GM23338 (cell line): ENCODE measurements at regions not wholly inside any gene's neighbourhood (a gene's known extent, or its start where the extent isn't known, plus 50 kb on each side); places are given as distances from the start of the nearest gene placed in this dataset.

Experiments used
- ATAC-seq: fragments of 200-7000 bp; cut with Tn5 transposase; 3 replicates; pipeline ENCODE4 v1.9.1; 2020
- DNase-seq: peaks from one replicate; pipeline ENCODE4 v3.0.0-alpha.2; 2015; ENCODE audit warnings: low spot score
- H2AFZ ChIP-seq: fragments of 200-600 bp; sonication (generic); 2 replicates; pipeline ENCODE4 v1.8.0; 2016; ENCODE audit warnings: antibody characterized with exemption, mild to moderate bottlenecking, moderate library complexity
- H3F3A ChIP-seq: fragments of 200-600 bp; sonication (generic); replicated peaks from 2 replicates; pipeline ENCODE4 v1.8.0; 2017; ENCODE audit warnings: antibody characterized with exemption, mixed run types, low read depth
- H3K27ac ChIP-seq: fragments of 200-600 bp; sonication (generic); 2 replicates; pipeline ENCODE4 v1.6.1; 2016; ENCODE audit warnings: low read depth
- H3K27me3 ChIP-seq: fragments of 200-600 bp; sonication (generic); 2 replicates; pipeline ENCODE4 v1.8.0; 2016; ENCODE audit warnings: mild to moderate bottlenecking, mixed run types, moderate library complexity; ENCODE audit not compliant: insufficient read depth
- H3K36me3 ChIP-seq: fragments of 200-600 bp; sonication (generic); 2 replicates; pipeline ENCODE4 v1.8.0; 2016; ENCODE audit warnings: mild to moderate bottlenecking; ENCODE audit not compliant: insufficient read depth
- H3K4me1 ChIP-seq: fragments of 200-600 bp; sonication (generic); 2 replicates; pipeline ENCODE4 v1.8.0; 2016; ENCODE audit warnings: mild to moderate bottlenecking, moderate library complexity; ENCODE audit not compliant: insufficient read depth
- H3K4me2 ChIP-seq: fragments of 200-600 bp; sonication (generic); 2 replicates; pipeline ENCODE4 v1.7.1; 2017; ENCODE audit warnings: mixed run types
- H3K4me3 ChIP-seq: fragments of 200-600 bp; sonication (generic); 2 replicates; pipeline ENCODE4 v1.6.1; 2016; ENCODE audit warnings: mixed run types
- H3K79me2 ChIP-seq: fragments of 200-600 bp; sonication (generic); replicated peaks from 2 replicates; pipeline ENCODE4 v1.8.0; 2017; ENCODE audit warnings: mild to moderate bottlenecking; ENCODE audit not compliant: insufficient read depth
- H3K9me2 ChIP-seq: fragments of 200-600 bp; sonication (generic); 2 replicates; pipeline ENCODE4 v1.8.0; 2017; ENCODE audit not compliant: insufficient read depth
- H4K20me1 ChIP-seq: fragments of 200-600 bp; sonication (generic); replicated peaks from 2 replicates; pipeline ENCODE4 v1.8.0; 2017; ENCODE audit warnings: mild to moderate bottlenecking; ENCODE audit not compliant: insufficient read depth
- H3K27ac Mint-ChIP-seq: 2 replicates; pipeline ENCODE4 v1.8.0; 2020; ENCODE audit warnings: inconsistent platforms, mild to moderate bottlenecking, moderate library complexity, mixed read lengths
- H3K27me3 Mint-ChIP-seq: 3 replicates; pipeline ENCODE4 v1.8.0; 2022; ENCODE audit warnings: low read depth, mild to moderate bottlenecking, moderate library complexity, mixed read lengths, inconsistent platforms; ENCODE audit not compliant: insufficient read depth, poor library complexity
- H3K36me3 Mint-ChIP-seq: 3 replicates; pipeline ENCODE4 v1.8.0; 2021; ENCODE audit warnings: low read depth, mild to moderate bottlenecking, inconsistent platforms, moderate library complexity, mixed read lengths
- H3K4me1 Mint-ChIP-seq: 3 replicates; pipeline ENCODE4 v1.8.0; 2020; ENCODE audit warnings: mild to moderate bottlenecking, inconsistent platforms, mixed read lengths
- H3K4me3 Mint-ChIP-seq: 3 replicates; pipeline ENCODE4 v1.8.0; 2021; ENCODE audit warnings: moderate library complexity, mild to moderate bottlenecking, inconsistent platforms, mixed read lengths
- H3K9me3 Mint-ChIP-seq: 3 replicates; pipeline ENCODE4 v1.8.0; 2020; ENCODE audit warnings: moderate library complexity, mild to moderate bottlenecking, inconsistent platforms, mixed read lengths
- EZH2 ChIP-seq: fragments of 200-600 bp; sonication (generic); IDR thresholded peaks from one replicate; pipeline ENCODE4 v1.8.0; 2017; ENCODE audit warnings: antibody characterized with exemption, mild to moderate bottlenecking, low read depth; ENCODE audit not compliant: unreplicated experiment
- EZH2phosphoT487 ChIP-seq: fragments of 200-600 bp; sonication (generic); IDR thresholded peaks from one replicate; pipeline ENCODE4 v1.8.1; 2018; ENCODE audit warnings: antibody characterized with exemption; ENCODE audit not compliant: unreplicated experiment
- JUNB ChIP-seq: IDR thresholded peaks from one replicate; pipeline ENCODE4 v1.6.1; 2016; ENCODE audit warnings: antibody characterized with exemption; ENCODE audit not compliant: unreplicated experiment
- NANOG ChIP-seq: IDR thresholded peaks from 2 replicates; pipeline ENCODE4 v1.6.1; 2016; ENCODE audit warnings: antibody characterized with exemption, borderline replicate concordance
- TF ChIP-seq, protein P1 (sequence below): fragments of 250-450 bp; sonication (Bioruptor Pico); IDR thresholded peaks from 2 replicates; pipeline ENCODE4 v1.5.0; 2020; ENCODE audit warnings: mild to moderate bottlenecking, moderate library complexity
- TF ChIP-seq, protein P2 (sequence below), 2 experiments: fragments of 200-600 bp in 1 of 2; sonication (generic) in 1 of 2; conservative IDR thresholded peaks; 2 replicates each; pipeline versions ENCODE4 v1.5.1 to v1.6.1; 2016 to 2017; ENCODE audit warnings: antibody characterized with exemption in 2 of 2, low read depth in 2 of 2, mild to moderate bottlenecking in 2 of 2, moderate library complexity in 1 of 2

DNA sequence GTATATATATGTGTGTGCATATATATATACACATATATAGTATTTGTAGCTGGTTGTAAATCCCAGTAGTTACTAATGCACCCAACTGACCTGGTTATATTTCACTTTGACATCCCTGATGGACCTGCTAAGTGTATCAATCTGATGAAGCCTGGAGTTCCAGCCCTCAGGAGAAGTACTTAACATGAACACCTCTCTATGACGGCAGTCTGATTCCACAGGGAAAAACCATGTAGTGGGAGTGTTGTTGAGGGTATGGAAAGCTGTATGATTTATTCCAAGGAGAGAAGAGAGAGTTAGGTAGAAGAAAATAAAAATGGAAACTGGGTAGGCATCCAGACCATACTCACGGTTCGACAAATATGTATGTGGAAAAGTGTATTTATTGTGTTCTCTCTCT, 531.2 kb upstream of the SEMA6D start:
- Histone ChIP-seq H3K79me2 (no peaks in the 10 kb centered on the region), H3K4me2 (no peak overlapping the region), H3K27ac (no peak overlapping the region), H3K36me3 (no peaks in the 10 kb centered on the region), H3F3A (no peaks in the 10 kb centered on the region), H3K27me3 (peaks cover 95% of the 10 kb centered on the region), H3K4me3 (no peak overlapping the region), H3K4me1 (peaks cover 65% of the 10 kb centered on the region), H3K9me2 (no peaks in the 10 kb centered on the region), H2AFZ (no peak overlapping the region), H4K20me1 (no peaks in the 10 kb centered on the region)
- H3K36me3 Mint-ChIP-seq, result no peaks in the 10 kb centered on the region; the same call in 1 of the 3 replicates
- H3K27me3 Mint-ChIP-seq, result peaks cover 60% of the 10 kb centered on the region
- H3K4me1 Mint-ChIP-seq, result peaks cover 36% of the 10 kb centered on the region
- no peak for ATAC-seq
- no peak for DNase-seq
- H3K27ac Mint-ChIP-seq, result no peak overlapping the region
- TF ChIP-seq, protein P1, sequence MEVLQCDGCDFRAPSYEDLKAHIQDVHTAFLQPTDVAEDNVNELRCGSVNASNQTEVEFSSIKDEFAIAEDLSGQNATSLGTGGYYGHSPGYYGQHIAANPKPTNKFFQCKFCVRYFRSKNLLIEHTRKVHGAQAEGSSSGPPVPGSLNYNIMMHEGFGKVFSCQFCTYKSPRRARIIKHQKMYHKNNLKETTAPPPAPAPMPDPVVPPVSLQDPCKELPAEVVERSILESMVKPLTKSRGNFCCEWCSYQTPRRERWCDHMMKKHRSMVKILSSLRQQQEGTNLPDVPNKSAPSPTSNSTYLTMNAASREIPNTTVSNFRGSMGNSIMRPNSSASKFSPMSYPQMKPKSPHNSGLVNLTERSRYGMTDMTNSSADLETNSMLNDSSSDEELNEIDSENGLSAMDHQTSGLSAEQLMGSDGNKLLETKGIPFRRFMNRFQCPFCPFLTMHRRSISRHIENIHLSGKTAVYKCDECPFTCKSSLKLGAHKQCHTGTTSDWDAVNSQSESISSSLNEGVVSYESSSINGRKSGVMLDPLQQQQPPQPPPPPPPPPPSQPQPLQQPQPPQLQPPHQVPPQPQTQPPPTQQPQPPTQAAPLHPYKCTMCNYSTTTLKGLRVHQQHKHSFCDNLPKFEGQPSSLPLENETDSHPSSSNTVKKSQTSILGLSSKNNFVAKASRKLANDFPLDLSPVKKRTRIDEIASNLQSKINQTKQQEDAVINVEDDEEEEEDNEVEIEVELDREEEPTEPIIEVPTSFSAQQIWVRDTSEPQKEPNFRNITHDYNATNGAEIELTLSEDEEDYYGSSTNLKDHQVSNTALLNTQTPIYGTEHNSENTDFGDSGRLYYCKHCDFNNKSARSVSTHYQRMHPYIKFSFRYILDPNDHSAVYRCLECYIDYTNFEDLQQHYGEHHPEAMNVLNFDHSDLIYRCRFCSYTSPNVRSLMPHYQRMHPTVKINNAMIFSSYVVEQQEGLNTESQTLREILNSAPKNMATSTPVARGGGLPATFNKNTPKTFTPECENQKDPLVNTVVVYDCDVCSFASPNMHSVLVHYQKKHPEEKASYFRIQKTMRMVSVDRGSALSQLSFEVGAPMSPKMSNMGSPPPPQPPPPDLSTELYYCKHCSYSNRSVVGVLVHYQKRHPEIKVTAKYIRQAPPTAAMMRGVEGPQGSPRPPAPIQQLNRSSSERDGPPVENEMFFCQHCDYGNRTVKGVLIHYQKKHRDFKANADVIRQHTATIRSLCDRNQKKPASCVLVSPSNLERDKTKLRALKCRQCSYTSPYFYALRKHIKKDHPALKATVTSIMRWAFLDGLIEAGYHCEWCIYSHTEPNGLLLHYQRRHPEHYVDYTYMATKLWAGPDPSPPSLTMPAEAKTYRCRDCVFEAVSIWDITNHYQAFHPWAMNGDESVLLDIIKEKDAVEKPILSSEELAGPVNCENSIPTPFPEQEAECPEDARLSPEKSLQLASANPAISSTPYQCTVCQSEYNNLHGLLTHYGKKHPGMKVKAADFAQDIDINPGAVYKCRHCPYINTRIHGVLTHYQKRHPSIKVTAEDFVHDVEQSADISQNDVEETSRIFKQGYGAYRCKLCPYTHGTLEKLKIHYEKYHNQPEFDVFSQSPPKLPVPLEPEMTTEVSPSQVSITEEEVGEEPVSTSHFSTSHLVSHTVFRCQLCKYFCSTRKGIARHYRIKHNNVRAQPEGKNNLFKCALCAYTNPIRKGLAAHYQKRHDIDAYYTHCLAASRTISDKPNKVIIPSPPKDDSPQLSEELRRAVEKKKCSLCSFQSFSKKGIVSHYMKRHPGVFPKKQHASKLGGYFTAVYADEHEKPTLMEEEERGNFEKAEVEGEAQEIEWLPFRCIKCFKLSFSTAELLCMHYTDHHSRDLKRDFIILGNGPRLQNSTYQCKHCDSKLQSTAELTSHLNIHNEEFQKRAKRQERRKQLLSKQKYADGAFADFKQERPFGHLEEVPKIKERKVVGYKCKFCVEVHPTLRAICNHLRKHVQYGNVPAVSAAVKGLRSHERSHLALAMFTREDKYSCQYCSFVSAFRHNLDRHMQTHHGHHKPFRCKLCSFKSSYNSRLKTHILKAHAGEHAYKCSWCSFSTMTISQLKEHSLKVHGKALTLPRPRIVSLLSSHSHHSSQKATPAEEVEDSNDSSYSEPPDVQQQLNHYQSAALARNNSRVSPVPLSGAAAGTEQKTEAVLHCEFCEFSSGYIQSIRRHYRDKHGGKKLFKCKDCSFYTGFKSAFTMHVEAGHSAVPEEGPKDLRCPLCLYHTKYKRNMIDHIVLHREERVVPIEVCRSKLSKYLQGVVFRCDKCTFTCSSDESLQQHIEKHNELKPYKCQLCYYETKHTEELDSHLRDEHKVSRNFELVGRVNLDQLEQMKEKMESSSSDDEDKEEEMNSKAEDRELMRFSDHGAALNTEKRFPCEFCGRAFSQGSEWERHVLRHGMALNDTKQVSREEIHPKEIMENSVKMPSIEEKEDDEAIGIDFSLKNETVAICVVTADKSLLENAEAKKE (CRISPR knock-in tag), result no peak
- no peak for TF ChIP-seq JUNB
- TF ChIP-seq EZH2phosphoT487, result no peak
- TF ChIP-seq NANOG, result no peak
- TF ChIP-seq, protein P2, sequence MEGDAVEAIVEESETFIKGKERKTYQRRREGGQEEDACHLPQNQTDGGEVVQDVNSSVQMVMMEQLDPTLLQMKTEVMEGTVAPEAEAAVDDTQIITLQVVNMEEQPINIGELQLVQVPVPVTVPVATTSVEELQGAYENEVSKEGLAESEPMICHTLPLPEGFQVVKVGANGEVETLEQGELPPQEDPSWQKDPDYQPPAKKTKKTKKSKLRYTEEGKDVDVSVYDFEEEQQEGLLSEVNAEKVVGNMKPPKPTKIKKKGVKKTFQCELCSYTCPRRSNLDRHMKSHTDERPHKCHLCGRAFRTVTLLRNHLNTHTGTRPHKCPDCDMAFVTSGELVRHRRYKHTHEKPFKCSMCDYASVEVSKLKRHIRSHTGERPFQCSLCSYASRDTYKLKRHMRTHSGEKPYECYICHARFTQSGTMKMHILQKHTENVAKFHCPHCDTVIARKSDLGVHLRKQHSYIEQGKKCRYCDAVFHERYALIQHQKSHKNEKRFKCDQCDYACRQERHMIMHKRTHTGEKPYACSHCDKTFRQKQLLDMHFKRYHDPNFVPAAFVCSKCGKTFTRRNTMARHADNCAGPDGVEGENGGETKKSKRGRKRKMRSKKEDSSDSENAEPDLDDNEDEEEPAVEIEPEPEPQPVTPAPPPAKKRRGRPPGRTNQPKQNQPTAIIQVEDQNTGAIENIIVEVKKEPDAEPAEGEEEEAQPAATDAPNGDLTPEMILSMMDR (conservative IDR thresholded peaks at IDR 0.05; ENCODE audit: low read depth in 2 of 2), result no peak
- no peak for TF ChIP-seq EZH2
- no peak overlapping the region for H3K4me3 Mint-ChIP-seq
- peaks cover 5% of the 10 kb centered on the region; the same call in 1 of the 3 replicates for H3K9me3 Mint-ChIP-seq
